ENCODE measurements at regions not wholly inside any gene's neighbourhood (a gene's known extent, or its start where the extent isn't known, plus 50 kb on each side); places are given as distances from the start of the nearest gene placed in this dataset.
"Not testable (repeated sequence)": the region's sequence is repeated elsewhere in the genome, so short reads cannot be mapped to it uniquely, and the experiment has no call there.

DNA sequence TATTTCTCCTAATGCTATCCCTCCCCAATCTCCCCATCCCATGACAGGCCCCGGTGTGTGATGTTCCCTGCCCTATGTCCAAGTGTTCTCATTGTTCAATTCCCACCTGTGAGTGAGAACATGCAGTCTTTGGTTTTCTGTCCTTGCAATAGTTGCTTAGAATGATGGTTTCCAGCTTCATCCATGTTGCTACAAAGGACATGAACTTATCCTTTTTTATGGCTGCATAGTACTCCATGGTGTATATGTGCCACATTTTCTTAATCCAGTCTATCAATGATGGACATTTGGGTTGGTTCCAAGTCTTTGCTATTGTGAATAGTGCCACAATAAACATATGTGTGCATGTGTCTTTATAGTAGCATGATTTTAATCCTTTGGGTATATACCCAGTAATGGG lies 51.3 kb upstream of the RIOK2 start:
- not testable (repeated sequence) for DNase-seq (ENCODE audit: low read depth); H3K4me3 ChIP-seq (ENCODE audit: low read depth, low read length)

DNA sequence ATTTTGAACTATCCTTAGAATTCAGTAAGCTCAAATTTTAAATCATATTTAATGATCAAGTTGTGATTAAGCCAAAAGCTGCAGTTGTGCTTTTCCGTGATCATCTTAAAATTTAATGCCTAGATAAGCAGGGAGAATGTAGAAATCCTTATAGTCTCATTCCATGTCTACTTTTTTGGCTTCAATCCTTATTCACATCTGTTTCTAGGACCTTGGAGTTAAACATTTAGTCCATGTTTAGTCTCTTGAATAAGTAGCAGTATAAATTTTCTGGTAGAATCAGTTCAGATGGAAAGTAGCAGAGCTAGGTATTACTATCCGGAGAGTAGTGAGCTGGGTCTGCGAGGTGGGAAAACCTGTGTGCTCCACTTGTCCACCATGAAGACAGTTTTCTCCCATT lies 59.3 kb upstream of the RIOK2 start:
- H3K4me3 ChIP-seq (ENCODE audit: low read depth, low read length): no peak overlapping the region
- TF ChIP-seq, protein P1, sequence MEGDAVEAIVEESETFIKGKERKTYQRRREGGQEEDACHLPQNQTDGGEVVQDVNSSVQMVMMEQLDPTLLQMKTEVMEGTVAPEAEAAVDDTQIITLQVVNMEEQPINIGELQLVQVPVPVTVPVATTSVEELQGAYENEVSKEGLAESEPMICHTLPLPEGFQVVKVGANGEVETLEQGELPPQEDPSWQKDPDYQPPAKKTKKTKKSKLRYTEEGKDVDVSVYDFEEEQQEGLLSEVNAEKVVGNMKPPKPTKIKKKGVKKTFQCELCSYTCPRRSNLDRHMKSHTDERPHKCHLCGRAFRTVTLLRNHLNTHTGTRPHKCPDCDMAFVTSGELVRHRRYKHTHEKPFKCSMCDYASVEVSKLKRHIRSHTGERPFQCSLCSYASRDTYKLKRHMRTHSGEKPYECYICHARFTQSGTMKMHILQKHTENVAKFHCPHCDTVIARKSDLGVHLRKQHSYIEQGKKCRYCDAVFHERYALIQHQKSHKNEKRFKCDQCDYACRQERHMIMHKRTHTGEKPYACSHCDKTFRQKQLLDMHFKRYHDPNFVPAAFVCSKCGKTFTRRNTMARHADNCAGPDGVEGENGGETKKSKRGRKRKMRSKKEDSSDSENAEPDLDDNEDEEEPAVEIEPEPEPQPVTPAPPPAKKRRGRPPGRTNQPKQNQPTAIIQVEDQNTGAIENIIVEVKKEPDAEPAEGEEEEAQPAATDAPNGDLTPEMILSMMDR (conservative IDR thresholded peaks at IDR 0.05; ENCODE audit: low read depth, low read length): no peak
- no peak for DNase-seq (ENCODE audit: low read depth)

DNA sequence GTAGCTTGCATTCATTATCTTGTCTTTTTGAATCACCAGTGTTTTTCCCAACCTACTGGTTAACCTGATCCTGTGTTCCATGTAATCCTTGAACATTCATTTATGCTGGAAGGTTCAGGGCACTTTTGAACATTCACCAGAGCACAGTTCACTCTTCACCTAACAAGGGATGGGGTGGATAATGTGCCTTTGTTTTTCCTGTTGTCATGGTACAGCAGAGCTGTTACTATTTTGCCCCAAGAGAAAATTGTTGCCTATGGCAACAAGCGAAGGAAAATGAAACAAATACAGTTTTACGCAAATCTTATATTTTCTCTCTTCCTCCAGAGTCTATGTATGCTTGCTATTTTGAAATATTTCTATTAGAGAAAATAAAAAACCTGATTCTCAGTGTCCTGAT lies 60.3 kb upstream of the RIOK2 start:
- TF ChIP-seq, protein P1 (conservative IDR thresholded peaks at IDR 0.05; ENCODE audit: low read depth, low read length): no peak
- DNase-seq (ENCODE audit: low read depth): no peak
- H3K4me3 ChIP-seq (ENCODE audit: low read depth, low read length): no peak overlapping the region

DNA sequence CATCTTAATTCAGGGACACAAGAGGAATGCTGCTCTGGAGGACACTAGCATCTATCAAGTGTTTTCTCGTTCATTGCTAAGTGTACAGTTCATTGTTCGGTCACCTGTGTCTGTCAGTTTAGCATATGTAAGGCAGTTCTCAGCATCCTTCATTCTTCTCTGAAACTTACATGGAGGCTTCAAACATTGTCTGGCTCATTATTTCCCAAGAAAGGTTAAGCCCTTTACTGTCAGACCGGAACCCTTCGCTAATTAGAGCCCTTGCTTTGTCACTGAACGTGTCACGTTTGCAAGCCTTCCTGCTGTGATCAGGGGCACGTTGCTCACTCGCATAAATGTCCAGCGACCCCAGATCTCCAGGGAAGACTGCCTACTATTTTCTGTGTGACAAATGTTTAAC lies 62.3 kb upstream of the RIOK2 start:
- TF ChIP-seq, protein P1 (conservative IDR thresholded peaks at IDR 0.05; ENCODE audit: low read depth, low read length): no peak
- H3K4me3 ChIP-seq (ENCODE audit: low read depth, low read length): no peak overlapping the region
- DNase-seq (ENCODE audit: low read depth): no peak

DNA sequence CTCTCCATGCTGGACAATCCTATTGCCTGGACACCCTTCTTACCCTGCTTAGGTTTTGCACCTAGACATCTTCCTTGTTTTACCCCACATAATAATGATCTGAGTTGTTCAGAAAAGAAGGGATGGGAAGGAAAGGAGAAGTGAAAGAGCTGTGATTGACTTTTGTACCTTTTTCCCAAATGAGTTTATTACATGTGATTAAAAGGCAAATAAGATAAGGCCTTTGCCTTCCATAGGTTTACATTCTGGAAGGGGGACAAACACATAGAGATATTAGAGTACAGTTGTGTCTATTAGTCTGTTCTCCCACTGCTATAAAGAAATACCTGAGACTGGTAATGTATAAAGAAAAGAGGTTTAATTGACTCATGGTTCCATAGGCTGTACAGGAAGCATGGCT lies 67.1 kb upstream of the RIOK2 start:
- no peak for DNase-seq (ENCODE audit: low read depth)
- no peak overlapping the region for H3K4me3 ChIP-seq (ENCODE audit: low read depth, low read length)
- TF ChIP-seq, protein P1 (conservative IDR thresholded peaks at IDR 0.05; ENCODE audit: low read depth, low read length): no peak

DNA sequence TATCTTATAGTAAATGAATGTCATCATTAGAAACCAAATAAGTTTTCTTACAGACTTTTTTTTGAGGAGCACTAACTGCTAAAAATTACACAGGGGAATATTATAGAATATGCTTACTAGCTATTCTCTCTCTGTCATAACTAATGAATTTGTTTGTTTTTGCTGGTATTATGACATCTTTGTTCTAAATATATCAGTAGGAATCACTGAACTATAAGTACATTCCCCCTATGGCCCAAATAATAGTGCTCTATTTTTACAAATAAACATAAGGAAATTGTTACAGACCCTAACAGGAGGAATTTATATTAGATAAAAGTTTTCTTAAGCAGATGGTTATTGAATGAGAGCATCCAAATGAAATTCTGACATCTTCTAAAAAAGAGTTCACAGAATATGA lies 83.0 kb upstream of the RIOK2 start:
- DNase-seq (ENCODE audit: low read depth): no peak
- no peak overlapping the region for H3K4me3 ChIP-seq (ENCODE audit: low read depth, low read length)
- TF ChIP-seq, protein P1 (conservative IDR thresholded peaks at IDR 0.05; ENCODE audit: low read depth, low read length): no peak

DNA sequence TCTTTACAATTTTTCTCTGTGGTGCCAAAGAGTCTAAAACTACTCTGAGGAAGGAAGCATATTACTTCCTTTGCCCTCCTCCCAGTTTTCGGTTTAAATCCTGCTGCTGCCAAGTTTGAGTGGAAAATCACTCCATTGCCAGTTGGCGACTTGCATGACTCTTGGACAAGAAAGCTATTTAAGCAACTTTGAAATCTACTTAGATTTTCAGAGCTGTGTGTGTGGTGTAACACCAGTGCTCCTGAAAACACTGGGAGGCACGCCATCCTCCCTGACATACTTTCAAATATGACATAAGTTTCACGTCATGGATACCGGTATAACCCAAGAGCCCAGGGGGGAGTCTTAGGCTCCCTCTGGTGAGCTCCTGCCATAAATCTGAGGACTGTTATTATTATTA lies 83.5 kb upstream of the RIOK2 start:
- no peak overlapping the region for H3K4me3 ChIP-seq (ENCODE audit: low read depth, low read length)
- DNase-seq (ENCODE audit: low read depth): no peak
- TF ChIP-seq, protein P1 (conservative IDR thresholded peaks at IDR 0.05; ENCODE audit: low read depth, low read length): no peak

DNA sequence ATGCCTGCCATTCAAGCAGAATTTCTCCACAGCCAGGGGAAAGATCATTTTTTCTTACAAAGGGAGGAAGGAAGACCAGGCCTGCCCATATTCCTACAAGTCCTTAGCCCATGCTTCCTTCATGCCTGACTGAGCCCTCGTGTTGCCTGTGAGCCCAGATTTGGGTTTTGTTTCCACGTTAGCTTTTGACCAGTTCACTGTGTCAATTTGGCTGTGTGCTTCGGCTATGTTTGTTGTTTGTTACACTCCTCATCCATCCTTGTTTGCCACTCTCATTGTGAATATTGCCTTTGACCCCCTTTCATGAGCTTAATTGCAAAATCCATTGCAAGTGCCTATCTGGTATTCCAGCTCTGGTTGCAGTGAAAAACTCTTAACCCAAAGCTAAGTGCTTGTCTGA lies 84.7 kb upstream of the RIOK2 start:
- no peak overlapping the region for H3K4me3 ChIP-seq (ENCODE audit: low read depth, low read length)
- DNase-seq (ENCODE audit: low read depth): no peak
- TF ChIP-seq, protein P1 (conservative IDR thresholded peaks at IDR 0.05; ENCODE audit: low read depth, low read length): no peak
